Mesenchymal stem cell (in vitro differentiated cells and primary cell): ENCODE measurements at regions not wholly inside any gene's neighbourhood (a gene's known extent, or its start where the extent isn't known, plus 50 kb on each side); places are given as distances from the start of the nearest gene placed in this dataset.

ENCODE experiments used
- DNase-seq: peaks from one replicate; pipeline ENCODE4 v3.0.0-alpha.2; 2013
- H2AFZ ChIP-seq: one replicate; pipeline ENCODE4 v1.6.1; 2013; ENCODE audit warnings: low read depth, mild to moderate bottlenecking, control low read depth, inconsistent platforms, low read length, moderate library complexity
- H2AK5ac ChIP-seq: 2 replicates; pipeline ENCODE4 v1.6.1; 2013; ENCODE audit warnings: low read length, moderate library complexity, mild to moderate bottlenecking, inconsistent platforms; ENCODE audit not compliant: severe bottlenecking
- H2BK120ac ChIP-seq: one replicate; pipeline ENCODE4 v1.6.1; 2013; ENCODE audit warnings: low read depth, mild to moderate bottlenecking, inconsistent platforms, low read length, moderate library complexity
- H2BK12ac ChIP-seq, 2 experiments: one replicate each; pipeline ENCODE4 v1.6.1; 2013; ENCODE audit warnings: inconsistent platforms in 2 of 2, low read length in 2 of 2, mild to moderate bottlenecking in 2 of 2, moderate library complexity in 2 of 2, control low read depth in 1 of 2
- H2BK15ac ChIP-seq: one replicate; pipeline ENCODE4 v1.6.1; 2013; ENCODE audit warnings: mild to moderate bottlenecking, low read depth, inconsistent platforms; ENCODE audit not compliant: poor library complexity, severe bottlenecking
- H2BK5ac ChIP-seq: 2 replicates; pipeline ENCODE4 v1.6.1; 2013; ENCODE audit warnings: low read depth, mild to moderate bottlenecking, low read length, control low read depth, inconsistent platforms; ENCODE audit not compliant: poor library complexity, severe bottlenecking
- H3K14ac ChIP-seq, 2 experiments: one replicate each; pipeline ENCODE4 v1.6.1; 2013; ENCODE audit warnings: inconsistent platforms in 2 of 2, low read length in 2 of 2, control low read depth in 1 of 2, mild to moderate bottlenecking in 1 of 2, moderate library complexity in 1 of 2
- H3K18ac ChIP-seq, 2 experiments: one replicate each; pipeline ENCODE4 v1.6.1; 2013; ENCODE audit warnings: inconsistent platforms in 2 of 2, low read length in 2 of 2, control low read depth in 1 of 2, low read depth in 1 of 2, mild to moderate bottlenecking in 1 of 2
- H3K23ac ChIP-seq, 2 experiments: one replicate each; pipeline ENCODE4 v1.6.1; 2013; ENCODE audit warnings: inconsistent platforms in 2 of 2, low read length in 2 of 2, mild to moderate bottlenecking in 2 of 2, moderate library complexity in 2 of 2, control low read depth in 1 of 2
- H3K27ac ChIP-seq: 2 replicates; pipeline ENCODE4 v1.5.1; 2013; ENCODE audit warnings: mild to moderate bottlenecking, moderate library complexity, low read length, control low read depth, inconsistent platforms; ENCODE audit not compliant: poor library complexity, severe bottlenecking
- H3K27me3 ChIP-seq, 2 experiments: 2 replicates each; pipeline versions ENCODE4 v1.6.1 to v1.7.0; 2013; ENCODE audit warnings: low read length in 2 of 2, mild to moderate bottlenecking in 2 of 2, moderate library complexity in 2 of 2, control low read depth in 1 of 2, inconsistent platforms in 1 of 2; ENCODE audit not compliant: control insufficient read depth in 1 of 2, insufficient read depth in 1 of 2
- H3K36me3 ChIP-seq, 2 experiments: 2 replicates each; pipeline versions ENCODE4 v1.6.1 to v1.7.0; 2013; ENCODE audit warnings: low read length in 2 of 2, control low read depth in 1 of 2, inconsistent platforms in 1 of 2, low read depth in 1 of 2, mild to moderate bottlenecking in 1 of 2; ENCODE audit not compliant: insufficient read depth in 2 of 2, control insufficient read depth in 1 of 2
- H3K4ac ChIP-seq, 2 experiments: one replicate each; pipeline ENCODE4 v1.6.1; 2013; ENCODE audit warnings: inconsistent platforms in 2 of 2, low read length in 2 of 2, mild to moderate bottlenecking in 2 of 2, moderate library complexity in 2 of 2, control low read depth in 1 of 2, low read depth in 1 of 2
- H3K4me1 ChIP-seq: 2 replicates; pipeline ENCODE4 v1.6.1; 2013; ENCODE audit warnings: low read depth, low read length, control low read depth; ENCODE audit not compliant: control insufficient read depth, insufficient read depth
- H3K4me2 ChIP-seq: 2 replicates; pipeline ENCODE4 v1.6.1; 2013; ENCODE audit warnings: low read length, mild to moderate bottlenecking, inconsistent platforms; ENCODE audit not compliant: poor library complexity, severe bottlenecking
- H3K4me3 ChIP-seq, 2 experiments: 2 replicates each; pipeline versions ENCODE4 v1.5.1 to v1.7.0; 2013; ENCODE audit warnings: low read length in 2 of 2, mild to moderate bottlenecking in 2 of 2, control low read depth in 1 of 2, low read depth in 1 of 2; ENCODE audit not compliant: insufficient read depth in 1 of 2
- H3K79me1 ChIP-seq: replicated peaks from 2 replicates; pipeline ENCODE4 v1.6.1; 2013; ENCODE audit warnings: mild to moderate bottlenecking, control low read depth, low read length, inconsistent platforms; ENCODE audit not compliant: poor library complexity, severe bottlenecking
- H3K9ac ChIP-seq: 2 replicates; pipeline ENCODE4 v1.7.0; 2013; ENCODE audit warnings: mild to moderate bottlenecking, low read length, moderate library complexity
- H3K9me3 ChIP-seq: 2 replicates; pipeline ENCODE4 v1.7.0; 2013; ENCODE audit warnings: mild to moderate bottlenecking, low read length; ENCODE audit not compliant: control insufficient read depth
- H4K8ac ChIP-seq: one replicate; pipeline ENCODE4 v1.6.1; 2013; ENCODE audit warnings: inconsistent platforms, mild to moderate bottlenecking, low read length, moderate library complexity
- H4K91ac ChIP-seq: one replicate; pipeline ENCODE4 v1.6.1; 2013; ENCODE audit warnings: mild to moderate bottlenecking, low read length, inconsistent platforms
- WGBS: methylation state at CpG from one replicate; pipeline ENCODE4 v1.1.7; 2013; ENCODE audit warnings: mixed read lengths; 5-methylcytosine and 5-hydroxymethylcytosine counted together

- H2BK5ac ChIP-seq: peak overlapping the region; percentile 53
Measured at GRCh38 chr15:73001840-73002239, 50.4 kb upstream of the NEO1 start.

GRCh38 chr15:73000293-73000692 is 52.0 kb upstream of the NEO1 start:
- Histone ChIP-seq H2BK120ac (no peak overlapping the region), H3K4ac (no peak overlapping the region), H2BK15ac (no peak overlapping the region), H3K9ac (no peak overlapping the region), H4K91ac (no peak overlapping the region), H4K8ac (no peak overlapping the region), H3K4me1 (peaks cover 4% of the 10 kb centered on the region), H3K4me2 (no peak overlapping the region), H2AFZ (no peak overlapping the region), H3K18ac (no peak overlapping the region), H3K27ac (no peak overlapping the region), H2BK5ac (no peak overlapping the region), H3K27me3 (peaks cover 0 to 9% of the 10 kb centered on the region in 2 experiments), H3K14ac (no peak overlapping the region), H3K4me3 (no peak overlapping the region), H3K79me1 (no peaks in the 10 kb centered on the region), H2BK12ac (no peak overlapping the region), H2AK5ac (peak overlapping the region; percentile 17), H3K9me3 (no peaks in the 10 kb centered on the region), H3K36me3 (no peaks in the 10 kb centered on the region), H3K23ac (no peak overlapping the region)
- no peak for DNase-seq
- 97% methylated on average over 3 of the region's 4 CpGs for WGBS

More at GRCh38 chr15:73001840-73002239, 50.4 kb upstream of the NEO1 start:
- no peak overlapping the region for H2BK12ac ChIP-seq
- peaks cover 0 to 9% of the 10 kb centered on the region in 2 experiments for H3K27me3 ChIP-seq
- H3K79me1 ChIP-seq: no peaks in the 10 kb centered on the region
- no peaks in the 10 kb centered on the region for H3K36me3 ChIP-seq
- H4K91ac ChIP-seq: no peak overlapping the region
- peak overlapping the region; percentile 43 for H3K27ac ChIP-seq
- no peak overlapping the region for H2BK15ac ChIP-seq
- no peak overlapping the region for H2BK120ac ChIP-seq
- no peak overlapping the region for H2AFZ ChIP-seq
- no peak overlapping the region for H2AK5ac ChIP-seq
- H3K4me1 ChIP-seq: peaks cover 4% of the 10 kb centered on the region
- H3K18ac ChIP-seq: no peak overlapping the region
- no peak overlapping the region for H3K14ac ChIP-seq
- no peak overlapping the region for H3K9ac ChIP-seq
- H3K9me3 ChIP-seq: no peaks in the 10 kb centered on the region
- WGBS: 91% methylated on average over 2 of the region's 2 CpGs
- no peak overlapping the region for H3K4me3 ChIP-seq
- H3K4ac ChIP-seq: no peak overlapping the region
- H3K4me2 ChIP-seq: no peak overlapping the region
- no peak for DNase-seq
- no peak overlapping the region for H4K8ac ChIP-seq
- no peak overlapping the region for H3K23ac ChIP-seq

GRCh38 chr15:72999586-72999985 is 52.7 kb upstream of the NEO1 start:
- H2AK5ac ChIP-seq: peak overlapping the region; percentile 24
- no peak overlapping the region for H3K4me3 ChIP-seq
- H3K27me3 ChIP-seq: peaks cover 0 to 5% of the 10 kb centered on the region in 2 experiments
- no peaks in the 10 kb centered on the region for H3K36me3 ChIP-seq
- H3K4me1 ChIP-seq: peaks cover 6% of the 10 kb centered on the region
- H3K27ac ChIP-seq: no peak overlapping the region
- H2BK15ac ChIP-seq: no peak overlapping the region
- H4K91ac ChIP-seq: no peak overlapping the region
- H3K79me1 ChIP-seq: no peaks in the 10 kb centered on the region
- no peak overlapping the region for H2BK5ac ChIP-seq
- no peak overlapping the region for H3K23ac ChIP-seq
- H3K4ac ChIP-seq: no peak overlapping the region
- H2BK12ac ChIP-seq: no peak overlapping the region
- H3K9me3 ChIP-seq: no peaks in the 10 kb centered on the region
- no peak overlapping the region for H2BK120ac ChIP-seq
- no peak overlapping the region for H2AFZ ChIP-seq
- no peak overlapping the region for H3K4me2 ChIP-seq
- 97% methylated on average over 3 of the region's 3 CpGs for WGBS
- no peak for DNase-seq
- no peak overlapping the region for H3K18ac ChIP-seq
- H4K8ac ChIP-seq: no peak overlapping the region
- no peak overlapping the region for H3K14ac ChIP-seq
- no peak overlapping the region for H3K9ac ChIP-seq

- H3K79me1 ChIP-seq: no peaks in the 10 kb centered on the region
- H2BK15ac ChIP-seq: no peak overlapping the region
- H3K27ac ChIP-seq: no peak overlapping the region
- no peak overlapping the region for H2AFZ ChIP-seq
- peak overlapping the region; percentile 24 for H2AK5ac ChIP-seq
- H3K9ac ChIP-seq: no peak overlapping the region
- H3K23ac ChIP-seq: no peak overlapping the region
- no peak overlapping the region for H3K4ac ChIP-seq
- no peak overlapping the region for H2BK120ac ChIP-seq
- H3K4me3 ChIP-seq: no peak overlapping the region
- H4K8ac ChIP-seq: no peak overlapping the region
- no peak overlapping the region for H4K91ac ChIP-seq
- peaks cover 6% of the 10 kb centered on the region for H3K4me1 ChIP-seq
- no peak for DNase-seq
- no peak overlapping the region for H3K4me2 ChIP-seq
- no peak overlapping the region for H3K18ac ChIP-seq
- H2BK12ac ChIP-seq: no peak overlapping the region
- no peaks in the 10 kb centered on the region for H3K36me3 ChIP-seq
- 97% methylated on average over 18 of the region's 18 CpGs for WGBS
- no peak overlapping the region for H3K14ac ChIP-seq
- H2BK5ac ChIP-seq: no peak overlapping the region
- H3K9me3 ChIP-seq: no peaks in the 10 kb centered on the region
- peaks cover 0 to 5% of the 10 kb centered on the region in 2 experiments for H3K27me3 ChIP-seq
Measured at GRCh38 chr15:72998681-72999466, 53.4 kb upstream of the NEO1 start.
